Endothelial cell of umbilical vein (primary cell): ENCODE measurements at regions not wholly inside any gene's neighbourhood (a gene's known extent, or its start where the extent isn't known, plus 50 kb on each side); places are given as distances from the start of the nearest gene placed in this dataset.

ENCODE experiments used
- BruUV-seq: library from RNA; stranded (reverse); fragments of 400-500 nt; replicated peaks from 2 replicates; lab custom pipeline; 2021; lab: Mats Ljungman, UMichigan
- CTCF ChIA-PET: fragments of 300-600, 350-600 bp; sonication (Branson Sonifier 250); formaldehyde crosslinking; loops from one replicate; lab custom pipeline; 2021; ENCODE audit warnings: antibody characterized with exemption, inconsistent platforms; lab: Charles Lee
- POLR2A ChIA-PET: fragments of 300-600, 350-600 bp; sonication (Branson Sonifier 250); formaldehyde crosslinking; loops from one replicate; lab custom pipeline; 2021; ENCODE audit warnings: antibody characterized with exemption, inconsistent platforms; lab: Charles Lee
- DNase-seq: peaks from one replicate; pipeline ENCODE4 v3.0.0-alpha.2; 2011; ENCODE audit warnings: low read depth, low spot score
- FAIRE-seq: peaks from 2 replicates; lab custom pipeline; 2011; peaks lifted over from hg19 to GRCh38; lab: Jason Lieb, UNC
- H2AFZ ChIP-seq: 2 replicates; pipeline ENCODE4 v1.6.0; 2012; ENCODE audit warnings: low read depth, low read length, control low read depth, inconsistent platforms
- H3K27ac ChIP-seq: 2 replicates; pipeline ENCODE4 v1.5.1; 2011; ENCODE audit warnings: low read depth, mild to moderate bottlenecking, control low read depth, low read length, moderate library complexity; ENCODE audit not compliant: insufficient read depth
- H3K27me3 ChIP-seq, 2 experiments: 2 replicates each; pipeline versions ENCODE4 v1.6.0 to v1.6.1; 2011; ENCODE audit warnings: low read length in 2 of 2, mixed read lengths in 1 of 2; ENCODE audit not compliant: control insufficient read depth in 2 of 2, insufficient read depth in 2 of 2
- H3K36me3 ChIP-seq, 2 experiments: 2 replicates in 1 of 2; 3 replicates in 1 of 2; pipeline ENCODE4 v1.5.1; 2011; ENCODE audit warnings: low read length in 2 of 2, mild to moderate bottlenecking in 1 of 2, moderate library complexity in 1 of 2; ENCODE audit not compliant: control insufficient read depth in 2 of 2, insufficient read depth in 2 of 2; ENCODE audit errors: extremely low read depth in 1 of 2
- H3K4me1 ChIP-seq: 3 replicates; pipeline ENCODE4 v1.5.1; 2011; ENCODE audit warnings: mild to moderate bottlenecking, low read length; ENCODE audit not compliant: control insufficient read depth, insufficient read depth; ENCODE audit errors: extremely low read depth
- H3K4me2 ChIP-seq: 2 replicates; pipeline ENCODE4 v1.6.1; 2011; ENCODE audit warnings: low read length, control low read depth, mixed read lengths; ENCODE audit not compliant: insufficient read depth
- H3K4me3 ChIP-seq, 3 experiments: fragments of 200-600 bp in 1 of 3; sonication (generic), shearing (Covaris generic) in 1 of 3; replicated peaks in 1 of 3; 2 replicates each; pipeline ENCODE4 v1.5.1; 2011 to 2016; ENCODE audit warnings: control low read depth in 3 of 3, low read length in 3 of 3, mild to moderate bottlenecking in 2 of 3, inconsistent platforms in 1 of 3, low read depth in 1 of 3, moderate library complexity in 1 of 3; ENCODE audit not compliant: insufficient read depth in 1 of 3
- H3K79me2 ChIP-seq: 2 replicates; pipeline ENCODE4 v1.6.0; 2012; ENCODE audit warnings: low read length, inconsistent platforms; ENCODE audit not compliant: control insufficient read depth, insufficient read depth
- H3K9ac ChIP-seq: replicated peaks from 2 replicates; pipeline ENCODE3; 2011; ENCODE audit warnings: low read length, control low read depth; ENCODE audit not compliant: insufficient read depth; ENCODE audit errors: extremely low read depth
- H3K9me1 ChIP-seq: replicated peaks from 3 replicates; pipeline ENCODE4 v1.6.0; 2011; ENCODE audit warnings: mild to moderate bottlenecking, low read length; ENCODE audit not compliant: control insufficient read depth, insufficient read depth; ENCODE audit errors: extremely low read depth
- H3K9me3 ChIP-seq: replicated peaks from 2 replicates; pipeline ENCODE4 v1.5.1; 2012; ENCODE audit warnings: low read length, inconsistent platforms; ENCODE audit not compliant: control insufficient read depth, insufficient read depth
- H4K20me1 ChIP-seq: replicated peaks from 2 replicates; pipeline ENCODE3; 2011; ENCODE audit warnings: mild to moderate bottlenecking, low read length; ENCODE audit not compliant: control insufficient read depth, insufficient read depth; ENCODE audit errors: extremely low read depth
- CTCF ChIP-seq, 2 donors: IDR thresholded peaks; 1 replicate in 1 of 2; 2 replicates in 1 of 2; pipeline ENCODE4 v1.5.1; 2011; ENCODE audit warnings: low read length in 2 of 2, mild to moderate bottlenecking in 2 of 2, moderate library complexity in 2 of 2, control low read depth in 1 of 2, inconsistent platforms in 1 of 2, low read depth in 1 of 2; ENCODE audit not compliant: insufficient read depth in 1 of 2; ENCODE audit errors: extremely low read depth in 1 of 2
- EZH2 ChIP-seq: IDR thresholded peaks from 2 replicates; pipeline ENCODE4 v1.6.1; 2012; ENCODE audit warnings: borderline replicate concordance, low read depth, mild to moderate bottlenecking, moderate library complexity, low read length, inconsistent platforms; ENCODE audit not compliant: severe bottlenecking
- FOS ChIP-seq: IDR thresholded peaks from 2 replicates; pipeline ENCODE4 v1.6.1; 2011; ENCODE audit warnings: mild to moderate bottlenecking, low read length, moderate library complexity, borderline replicate concordance; ENCODE audit not compliant: insufficient read depth
- GATA2 ChIP-seq: IDR thresholded peaks from 2 replicates; pipeline ENCODE4 v1.7.0; 2011; ENCODE audit warnings: low read depth, mild to moderate bottlenecking, moderate library complexity, mixed read lengths, low read length; ENCODE audit not compliant: insufficient read length, insufficient read depth
- JUN ChIP-seq: IDR thresholded peaks from 2 replicates; pipeline ENCODE4 v1.6.1; 2011; ENCODE audit warnings: borderline replicate concordance, low read depth; ENCODE audit not compliant: insufficient read length, insufficient read depth
- MAX ChIP-seq: IDR thresholded peaks from 2 replicates; pipeline ENCODE4 v1.6.1; 2011; ENCODE audit not compliant: insufficient read depth, insufficient read length
- MYC ChIP-seq: IDR thresholded peaks from one replicate; pipeline ENCODE4 v1.6.1; 2011; ENCODE audit warnings: mild to moderate bottlenecking, low read depth, low read length
- POLR2A ChIP-seq: IDR thresholded peaks from 2 replicates; pipeline ENCODE4 v1.6.1; 2012; ENCODE audit warnings: low read depth, mild to moderate bottlenecking, control low read depth, low read length
- dilution Hi-C: fragments of 300-500 bp; cut with MboI; formaldehyde crosslinking; loops from one replicate; pipeline ENCODE4 v1.15.0; 2019; ENCODE audit warnings: low sequenced_read_pairs; ENCODE audit not compliant: extremely low pct_ligation_motif_present
- intact Hi-C: fragments of 100-400 bp; cut with micrococcal nuclease; formaldehyde crosslinking; loops from one replicate; pipeline ENCODE4 v1.10.0; 2022

- Histone ChIP-seq H3K4me2 (no peak overlapping the region), H3K9me3 (no peaks in the 10 kb centered on the region), H3K27me3 (no peaks in the 10 kb centered on the region), H3K27ac (no peak overlapping the region), H3K9ac (no peak overlapping the region), H2AFZ (no peak overlapping the region), H3K4me3 (no peak overlapping the region), H4K20me1 (no peaks in the 10 kb centered on the region), H3K79me2 (no peaks in the 10 kb centered on the region), H3K9me1 (no peaks in the 10 kb centered on the region), H3K4me1 (no peaks in the 10 kb centered on the region), H3K36me3 (no peaks in the 10 kb centered on the region)
- FAIRE-seq (no peak), DNase-seq (no peak)
- BruUV-seq = no TSS peak
- TF ChIP-seq GATA2 (no peak), POLR2A (no peak), MYC (no peak), FOS (no peak), EZH2 (no peak), CTCF (IDR thresholded peaks at IDR 0.05; ENCODE audit: extremely low read depth in 1 of 2, insufficient read depth in 1 of 2, low read depth in 1 of 2, low read length in 2 of 2) (no peak), MAX (no peak), JUN (no peak)
- ChIA-PET CTCF (no interaction called here), POLR2A (no interaction called here)
- intact Hi-C loops = no loop called here
- dilution Hi-C loops = no loop called here
These were observed 669.7 kb downstream of the TDRD15 start for GRCh38 chr2:21793461-21793860.
